ENCODE measurements at regions not wholly inside any gene's neighbourhood (a gene's known extent, or its start where the extent isn't known, plus 50 kb on each side); places are given as distances from the start of the nearest gene placed in this dataset.

- DNase-seq, result no peak
Observed at GRCh38 chr3:59277816-59278215, 228.0 kb upstream of the CFAP20DC start.

DNA sequence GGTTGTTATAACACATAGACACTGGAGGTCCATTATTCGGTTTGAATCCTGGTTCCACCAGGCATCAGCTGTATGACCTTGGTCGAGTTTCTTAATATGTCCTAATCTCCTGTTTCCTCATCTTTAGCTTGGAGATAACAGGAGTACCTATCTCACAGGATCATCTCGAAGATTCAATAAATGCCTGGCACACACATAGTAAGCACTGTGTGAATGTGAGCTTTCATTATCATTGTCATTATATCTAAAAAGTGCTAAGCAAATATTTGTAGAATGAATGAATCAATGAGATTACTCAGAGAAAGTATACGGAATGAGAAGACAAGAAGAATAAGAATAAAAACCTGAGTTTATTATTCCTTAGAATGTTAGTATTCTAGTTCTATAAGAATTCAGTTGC, 227.4 kb upstream of the CFAP20DC start:
- DNase-seq, result no peak

- DNase-seq, result no peak
Observed at GRCh38 chr3:59273976-59274375, 224.2 kb upstream of the CFAP20DC start.

DNA sequence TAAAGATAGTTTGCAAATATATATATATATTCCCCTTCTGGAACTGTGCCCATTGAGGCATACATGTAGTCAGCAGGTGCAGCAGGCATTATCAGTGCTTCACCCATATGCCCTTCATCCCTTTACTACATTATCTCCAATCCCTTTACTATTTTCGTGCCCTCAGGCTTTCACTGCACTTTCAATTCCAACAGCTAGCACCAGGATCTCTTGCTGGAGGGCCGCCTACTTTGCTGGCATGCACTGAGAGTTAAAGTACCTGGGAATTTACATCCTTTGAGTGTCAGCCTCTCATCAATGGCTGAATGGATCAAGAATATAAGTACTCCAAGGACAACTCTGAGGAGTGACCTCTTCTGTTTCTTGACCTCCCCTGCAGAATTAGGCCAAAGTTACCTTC, 222.1 kb upstream of the CFAP20DC start:
- DNase-seq, result no peak

- DNase-seq, result no peak
Observed at GRCh38 chr3:59270921-59271320, 221.1 kb upstream of the CFAP20DC start.

DNA sequence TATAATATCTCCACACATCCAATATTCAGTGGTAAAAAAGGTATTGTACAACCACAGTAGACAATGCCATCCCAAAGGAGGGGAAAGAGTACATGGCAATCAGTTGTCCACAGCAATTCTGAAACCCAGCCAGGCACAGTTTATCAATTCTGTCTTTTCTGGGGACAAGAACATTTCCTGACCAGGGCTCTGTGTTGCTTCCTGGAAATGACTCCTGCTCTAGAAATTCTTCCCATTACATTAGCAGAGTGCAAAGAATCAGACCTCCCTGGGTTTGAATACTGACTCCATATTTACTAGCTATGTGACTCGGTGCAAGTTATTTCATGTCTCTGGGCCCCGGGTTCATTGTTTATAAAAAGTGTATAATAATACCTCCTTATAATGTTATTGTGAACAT, 220.4 kb upstream of the CFAP20DC start:
- no peak for DNase-seq

DNA sequence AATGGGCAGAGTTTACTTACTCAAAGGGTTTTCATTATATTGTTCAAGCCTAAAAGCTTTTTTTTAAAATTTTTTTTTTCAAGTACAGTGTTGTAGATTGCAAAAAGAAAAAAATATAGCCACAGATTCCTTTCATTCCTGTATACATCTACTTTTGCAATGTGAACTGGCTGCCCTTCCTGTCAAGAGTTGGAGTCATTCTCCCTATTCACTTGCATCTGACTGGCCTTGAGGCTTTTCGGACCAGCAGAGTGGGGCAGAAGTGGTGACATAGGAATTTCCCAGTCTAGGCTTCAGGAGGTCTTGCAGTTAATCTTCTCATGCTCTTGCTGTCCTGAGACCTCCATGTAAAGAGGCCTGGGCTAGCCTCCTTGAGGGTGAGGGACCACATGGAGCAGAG, 218.3 kb upstream of the CFAP20DC start:
- DNase-seq, result no peak

GRCh38 chr3:59267021-59267420, 217.2 kb upstream of the CFAP20DC start:
- no peak for DNase-seq

- DNase-seq, result no peak
Observed at GRCh38 chr3:59266551-59266950, 216.7 kb upstream of the CFAP20DC start.

DNA sequence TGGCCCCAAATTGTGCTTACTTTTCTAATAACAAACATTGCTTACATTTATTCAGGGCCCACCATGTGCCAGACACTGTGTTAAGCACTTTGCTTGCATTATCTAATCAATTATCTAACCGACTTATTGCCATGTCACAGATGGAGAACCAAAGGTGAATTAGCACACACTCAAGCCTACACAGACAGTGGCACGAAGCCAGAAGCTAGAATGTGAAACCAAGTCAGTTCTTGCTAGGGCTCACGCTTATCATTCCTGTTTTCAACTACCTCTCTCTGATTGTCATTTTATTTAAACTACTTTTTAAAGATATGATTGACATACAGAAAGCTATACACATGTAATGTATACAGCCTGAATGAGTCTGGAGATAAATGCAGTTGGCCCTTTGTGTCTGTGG, 215.7 kb upstream of the CFAP20DC start:
- DNase-seq, result no peak

DNA sequence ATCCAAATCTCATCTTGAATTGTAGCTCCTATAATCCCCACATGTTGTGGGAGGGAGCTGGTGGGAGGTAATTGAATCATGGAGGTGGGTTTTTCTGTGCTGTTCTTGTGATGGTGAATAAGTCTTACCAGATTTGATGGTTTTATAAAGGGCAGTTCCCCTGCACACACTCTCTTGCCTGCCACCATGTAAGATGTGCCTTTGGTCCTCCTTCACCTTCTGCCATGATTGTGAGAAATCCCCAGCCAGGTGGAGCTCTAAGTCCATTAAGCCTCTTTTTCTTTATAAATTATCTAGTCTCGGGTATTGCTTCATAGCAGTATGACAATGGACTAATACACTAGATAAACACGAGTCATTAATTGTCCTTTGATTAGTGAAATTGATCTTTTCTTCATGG, 214.5 kb upstream of the CFAP20DC start:
- no peak for DNase-seq

DNA sequence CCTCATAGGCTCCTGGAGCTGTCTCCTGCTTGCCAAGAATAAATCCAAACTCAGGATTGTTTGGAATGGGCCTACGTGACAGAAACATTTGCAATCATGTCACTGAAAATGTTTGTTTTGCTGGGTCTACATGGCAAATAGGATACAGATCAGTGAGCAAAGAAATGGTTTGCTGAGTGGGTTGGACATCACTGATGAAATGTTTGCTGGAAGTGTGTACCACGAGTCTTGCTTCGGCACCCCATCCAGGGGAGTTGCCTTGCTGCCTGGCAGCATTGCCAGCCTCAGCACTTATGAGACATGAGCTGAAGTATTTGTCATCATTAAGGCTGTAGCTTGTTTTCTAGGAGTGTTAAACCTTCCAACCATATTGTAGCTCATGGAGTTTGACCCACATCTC, 213.3 kb upstream of the CFAP20DC start:
- no peak for DNase-seq

GRCh38 chr3:59262076-59262498, 212.3 kb upstream of the CFAP20DC start:
- DNase-seq, result no peak

GRCh38 chr3:59261009-59261408, 211.2 kb upstream of the CFAP20DC start:
- no peak for DNase-seq

DNA sequence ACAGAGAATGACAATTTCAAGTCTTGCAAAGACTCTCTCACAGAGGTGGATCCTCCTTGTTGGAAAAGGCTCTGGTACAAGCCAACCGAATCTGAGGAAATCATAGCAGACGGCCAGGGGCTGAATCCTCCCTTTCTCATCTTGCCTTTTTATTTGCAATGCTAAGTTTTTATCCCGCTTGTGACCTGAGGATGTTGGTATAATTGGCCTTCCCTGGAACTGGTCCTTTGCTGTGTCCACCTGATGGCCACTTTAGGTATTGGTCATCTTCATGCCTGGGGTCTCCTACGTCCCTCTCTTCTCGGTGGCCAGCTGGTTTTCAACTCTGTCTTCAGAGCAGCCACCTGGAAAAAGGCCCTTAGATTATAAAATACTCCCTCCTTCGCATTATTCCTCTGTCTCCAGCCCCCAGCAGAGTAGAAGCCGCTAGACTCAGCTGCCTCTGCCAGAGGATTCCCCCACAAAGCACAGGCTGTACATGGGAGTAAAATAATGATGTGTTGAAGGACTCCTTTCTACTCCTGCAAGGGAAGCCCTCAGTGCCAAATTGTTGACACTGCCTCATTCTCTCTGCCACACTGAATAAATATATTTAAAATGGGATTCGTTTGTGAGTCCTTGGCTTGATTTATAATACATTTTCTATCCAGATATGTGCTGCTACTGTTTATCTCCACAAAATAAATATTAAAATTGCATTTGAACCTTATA, 208.9 kb upstream of the CFAP20DC start:
- no peak for DNase-seq

DNA sequence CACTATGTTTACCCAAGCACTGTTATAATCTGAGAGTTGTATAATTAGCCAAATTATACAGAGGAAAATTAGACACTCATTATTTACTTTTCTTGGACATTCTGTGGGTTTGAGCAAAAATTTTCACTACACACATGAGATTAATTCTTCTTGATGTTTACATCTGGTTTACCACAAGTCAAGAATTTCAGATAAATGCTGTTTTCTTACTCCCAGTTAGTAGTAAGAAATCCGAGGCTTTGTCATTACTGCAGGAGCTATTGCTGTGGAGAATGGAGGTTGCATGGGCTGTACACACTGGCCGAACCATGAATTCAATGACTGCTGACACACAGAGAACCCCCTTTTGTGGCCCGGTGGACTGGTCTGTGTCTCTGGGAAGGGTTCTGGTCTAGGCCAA, 207.7 kb upstream of the CFAP20DC start:
- DNase-seq, result no peak

DNA sequence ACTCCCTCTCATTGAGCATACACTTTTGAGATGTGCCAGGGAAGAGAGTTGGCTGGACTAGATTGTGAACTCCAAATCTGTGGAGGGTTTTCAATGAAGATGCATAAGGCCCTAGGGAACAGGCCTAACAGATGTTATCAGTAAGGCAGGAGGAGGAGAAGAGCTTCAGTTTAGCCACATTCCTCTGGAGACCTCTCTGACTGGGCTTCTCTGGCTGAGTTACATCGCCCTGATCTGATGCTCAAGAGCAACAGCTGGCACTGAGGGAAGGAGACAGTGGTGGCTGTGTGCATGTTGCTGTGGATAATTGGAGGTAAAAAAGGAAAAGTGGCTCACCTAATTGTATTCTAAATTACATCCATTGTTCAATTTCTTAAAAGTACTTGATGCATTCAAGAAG, 206.4 kb upstream of the CFAP20DC start:
- DNase-seq, result no peak

DNA sequence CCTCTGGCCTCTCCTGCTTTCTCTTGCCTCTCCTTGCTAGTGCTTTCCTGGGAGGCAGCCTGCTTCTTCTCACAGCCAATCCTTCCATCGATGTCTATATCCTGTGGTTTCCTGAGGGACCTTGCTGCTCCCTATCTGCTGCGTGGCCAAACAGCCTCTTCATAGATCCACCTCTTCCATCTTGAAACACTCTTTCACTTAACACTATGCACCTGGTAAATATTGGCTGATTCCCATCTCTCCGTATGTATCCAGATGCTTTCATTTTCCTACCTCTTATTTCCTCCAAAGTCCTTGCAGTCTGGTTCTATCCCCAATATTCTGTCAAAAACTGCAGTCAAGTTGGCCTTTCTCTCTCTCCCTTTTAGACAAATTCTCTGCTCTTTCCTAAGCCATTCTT, 205.2 kb upstream of the CFAP20DC start:
- no peak for DNase-seq

- DNase-seq, result no peak
Observed at GRCh38 chr3:59254433-59254832, 204.6 kb upstream of the CFAP20DC start.

DNA sequence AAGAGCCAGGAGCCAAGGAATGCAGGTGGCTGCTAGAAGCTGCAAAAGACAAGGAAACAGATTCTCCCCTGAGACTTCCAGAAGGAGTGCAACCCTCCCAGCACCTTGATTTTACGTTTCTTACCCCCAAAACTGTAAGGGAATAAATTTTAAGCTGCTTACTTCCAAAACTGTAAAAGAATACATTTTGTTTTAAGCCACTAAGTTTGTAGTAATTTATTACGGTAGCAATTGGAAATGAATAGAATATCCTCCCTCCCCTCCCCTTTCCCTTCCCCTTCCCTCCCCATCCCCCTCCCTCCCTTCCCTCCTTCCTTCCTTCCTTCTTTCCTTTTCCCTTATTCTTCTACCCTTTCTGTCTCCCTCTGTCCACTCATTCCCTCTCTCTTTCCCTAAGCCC, 203.7 kb upstream of the CFAP20DC start:
- DNase-seq, result no peak

DNA sequence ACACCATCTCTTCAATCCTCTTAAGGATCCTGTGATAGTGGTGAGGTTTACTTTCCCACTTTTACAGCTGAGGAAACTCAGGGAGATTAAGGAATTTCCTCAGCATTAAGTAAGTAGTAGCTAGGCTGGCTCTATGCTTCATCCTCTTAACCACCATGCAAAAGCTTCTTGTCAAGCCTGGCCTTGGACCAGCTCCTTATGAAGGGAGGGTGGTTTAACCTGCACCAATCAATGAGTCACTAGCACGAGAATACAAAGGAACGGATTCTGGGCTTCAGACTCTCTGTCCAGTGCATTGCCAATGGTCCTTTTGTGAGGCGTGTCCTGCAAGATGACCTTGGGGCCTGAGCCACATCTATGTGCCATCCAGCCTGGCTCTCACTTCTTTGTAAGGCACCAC, 202.0 kb upstream of the CFAP20DC start:
- no peak for DNase-seq

DNA sequence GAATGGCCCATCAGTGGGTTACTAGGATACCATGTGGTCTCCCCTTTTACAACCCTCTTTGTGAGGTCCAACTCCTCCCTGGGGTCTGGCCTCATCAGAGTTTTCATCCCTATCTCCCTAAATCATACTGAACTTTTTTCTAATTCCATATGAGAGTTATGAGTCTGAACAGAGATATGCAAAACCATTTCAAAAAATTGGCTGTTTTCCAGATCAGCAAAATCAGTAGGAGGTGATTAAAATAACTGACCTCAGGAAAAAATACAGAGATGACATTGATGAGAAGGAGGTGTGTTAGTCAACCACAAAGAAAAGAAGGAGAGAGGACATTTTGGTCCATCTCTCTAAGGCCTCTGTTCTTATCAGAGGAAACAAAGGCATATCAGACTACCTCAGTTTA, 200.8 kb upstream of the CFAP20DC start:
- DNase-seq, result no peak

- no peak for DNase-seq
Observed at GRCh38 chr3:59249698-59250361, 200.0 kb upstream of the CFAP20DC start.

DNA sequence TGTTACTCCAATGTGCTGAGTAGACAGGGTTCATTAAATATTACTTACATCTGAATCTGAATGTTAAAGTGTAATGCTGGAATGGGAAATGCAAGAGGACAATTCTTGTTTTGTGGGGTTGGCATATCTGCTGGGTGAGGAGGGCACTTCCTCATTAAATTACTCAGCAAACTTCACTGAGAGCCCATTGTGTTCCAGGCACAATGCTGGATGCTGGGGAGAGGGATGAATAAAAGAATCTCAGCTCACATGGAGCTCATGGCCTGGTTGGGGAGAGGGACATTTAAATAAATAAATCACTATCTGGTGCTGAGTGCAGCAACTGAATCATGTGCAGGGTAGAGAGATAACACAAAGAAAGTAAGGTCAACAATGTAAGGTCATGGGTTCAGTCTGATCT, 199.2 kb upstream of the CFAP20DC start:
- DNase-seq, result no peak

DNA sequence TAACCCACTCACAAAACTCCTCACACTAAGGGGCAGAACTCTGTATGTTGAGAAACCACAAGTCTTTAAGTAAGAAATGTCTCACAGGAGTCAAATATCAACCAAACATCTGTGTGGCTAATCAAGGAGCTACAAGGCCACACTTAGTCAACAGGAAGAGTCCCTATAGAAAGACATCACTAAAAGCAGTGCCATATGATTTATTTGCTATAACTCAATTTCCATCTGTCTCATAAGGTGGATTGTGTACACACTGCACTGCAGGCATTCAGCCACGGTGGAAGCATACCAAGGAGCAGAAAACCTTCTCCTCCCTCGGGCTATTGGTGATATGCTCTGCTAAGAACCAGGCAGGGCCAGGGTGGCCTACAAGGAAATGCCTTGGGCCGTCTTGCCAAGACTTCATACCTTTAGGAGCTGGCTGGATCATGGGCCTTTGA, 197.6 kb upstream of the CFAP20DC start:
- no peak for DNase-seq

Data from activated naive CD4-positive, alpha-beta T cell (primary cell).